H1 (cell line): ENCODE measurements at regions not wholly inside any gene's neighbourhood (a gene's known extent, or its start where the extent isn't known, plus 50 kb on each side); places are given as distances from the start of the nearest gene placed in this dataset.

Experiments
- CBX5 ChIP-seq: fragments of 300-800, 300-1000 bp; sonication (generic); IDR thresholded peaks from 2 replicates; pipeline ENCODE4 v1.7.1; 2016; ENCODE audit warnings: antibody characterized with exemption, low read length, low read depth
- CHD2 ChIP-seq: IDR thresholded peaks from 2 replicates; pipeline ENCODE4 v1.6.1; 2012; ENCODE audit warnings: low read length, improper control_type of control experiment
- RXRA ChIP-seq: IDR thresholded peaks from 2 replicates; pipeline ENCODE4 v1.6.1; 2011; ENCODE audit warnings: low read depth, mild to moderate bottlenecking, low read length, moderate library complexity; ENCODE audit not compliant: insufficient read depth

DNA sequence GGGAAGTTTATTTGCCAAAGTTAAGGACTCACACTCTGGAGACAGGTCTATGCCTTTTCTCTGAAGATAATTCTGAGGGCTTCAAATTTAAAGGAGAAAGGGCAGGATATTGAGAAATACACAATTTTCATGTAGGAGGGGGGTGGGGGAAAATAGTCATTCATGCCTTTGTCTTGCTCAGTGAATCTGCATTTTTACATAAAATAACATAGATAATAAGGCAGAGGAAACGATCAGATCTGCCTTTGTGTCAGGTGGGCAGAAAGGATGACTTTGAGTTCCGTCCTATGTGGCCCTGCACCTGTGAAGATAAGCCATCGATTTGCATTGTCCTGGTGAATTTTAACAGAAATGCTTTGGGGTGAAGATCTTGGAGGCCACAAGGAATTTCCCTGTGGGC, 76.8 kb downstream of the SC5D start (continued):
- TF ChIP-seq CBX5 (no peak), RXRA (no peak), CHD2 (no peak)
- TF ChIP-seq, all 59 proteins: peak for 0
